Trophoblast cell (in vitro differentiated cells and primary cell): ENCODE measurements at regions not wholly inside any gene's neighbourhood (a gene's known extent, or its start where the extent isn't known, plus 50 kb on each side); places are given as distances from the start of the nearest gene placed in this dataset.
A peak's percentile ranks its signal among the peaks of the same experiment; 100 is the strongest.

Experiments used
- DNase-seq, 2 donors: peaks; one replicate each; pipeline ENCODE4 v3.0.0-alpha.2; 2016
- H2AFZ ChIP-seq: 2 replicates; pipeline ENCODE4 v1.6.1; 2013; ENCODE audit warnings: low read length, moderate library complexity, mild to moderate bottlenecking; ENCODE audit not compliant: insufficient read depth, poor library complexity
- H2AK5ac ChIP-seq: 2 replicates; pipeline ENCODE4 v1.6.1; 2013; ENCODE audit warnings: mild to moderate bottlenecking, low read length
- H2BK120ac ChIP-seq: 2 replicates; pipeline ENCODE4 v1.6.1; 2013; ENCODE audit warnings: low read length, mild to moderate bottlenecking, moderate library complexity; ENCODE audit not compliant: insufficient read depth, poor library complexity
- H2BK12ac ChIP-seq: 2 replicates; pipeline ENCODE4 v1.6.1; 2013; ENCODE audit warnings: mild to moderate bottlenecking, low read length, moderate library complexity
- H2BK5ac ChIP-seq: 2 replicates; pipeline ENCODE4 v1.6.1; 2013; ENCODE audit warnings: low read length, low read depth, moderate library complexity, mild to moderate bottlenecking; ENCODE audit not compliant: poor library complexity
- H3K14ac ChIP-seq: 2 replicates; pipeline ENCODE4 v1.6.1; 2013; ENCODE audit warnings: mild to moderate bottlenecking, low read length
- H3K18ac ChIP-seq: 2 replicates; pipeline ENCODE4 v1.6.1; 2013; ENCODE audit warnings: mild to moderate bottlenecking, low read length
- H3K23ac ChIP-seq: 2 replicates; pipeline ENCODE4 v1.6.1; 2013; ENCODE audit warnings: low read length
- H3K27ac ChIP-seq: 2 replicates; pipeline ENCODE4 v1.5.1; 2013; ENCODE audit warnings: low read depth, mild to moderate bottlenecking, inconsistent platforms, low read length, moderate library complexity
- H3K27me3 ChIP-seq: 2 replicates; pipeline ENCODE4 v1.6.1; 2013; ENCODE audit warnings: inconsistent platforms, mild to moderate bottlenecking, low read length, moderate library complexity; ENCODE audit not compliant: insufficient read depth
- H3K36me3 ChIP-seq, 2 experiments: 1 replicate in 1 of 2; 2 replicates in 1 of 2; pipeline ENCODE4 v1.6.1; 2013; ENCODE audit warnings: low read length in 2 of 2, mild to moderate bottlenecking in 2 of 2, moderate library complexity in 1 of 2; ENCODE audit not compliant: insufficient read depth in 2 of 2, control insufficient read depth in 1 of 2
- H3K4ac ChIP-seq: 2 replicates; pipeline ENCODE4 v1.6.1; 2013; ENCODE audit warnings: low read depth, mild to moderate bottlenecking, low read length, moderate library complexity
- H3K4me1 ChIP-seq, 2 experiments: 1 replicate in 1 of 2; 2 replicates in 1 of 2; pipeline ENCODE4 v1.6.1; 2013; ENCODE audit warnings: low read length in 2 of 2, mild to moderate bottlenecking in 2 of 2, moderate library complexity in 1 of 2; ENCODE audit not compliant: insufficient read depth in 2 of 2, control insufficient read depth in 1 of 2
- H3K4me2 ChIP-seq: 2 replicates; pipeline ENCODE4 v1.6.1; 2013; ENCODE audit warnings: inconsistent platforms, mild to moderate bottlenecking, low read length, moderate library complexity
- H3K4me3 ChIP-seq: 2 replicates; pipeline ENCODE4 v1.5.1; 2013; ENCODE audit warnings: mild to moderate bottlenecking, low read depth, low read length, inconsistent platforms
- H3K79me1 ChIP-seq: one replicate; pipeline ENCODE4 v1.6.1; 2013; ENCODE audit warnings: low read length
- H3K79me2 ChIP-seq: 2 replicates; pipeline ENCODE4 v1.6.1; 2013; ENCODE audit warnings: low read length, mild to moderate bottlenecking; ENCODE audit not compliant: control insufficient read depth, insufficient read depth, poor library complexity
- H3K9ac ChIP-seq: 2 replicates; pipeline ENCODE4 v1.6.1; 2013; ENCODE audit warnings: mild to moderate bottlenecking, low read length
- H3K9me3 ChIP-seq: 2 replicates; pipeline ENCODE4 v1.6.1; 2013; ENCODE audit warnings: low read depth, mild to moderate bottlenecking, control low read depth, inconsistent platforms, low read length; ENCODE audit not compliant: insufficient read depth
- H4K12ac ChIP-seq: 2 replicates; pipeline ENCODE4 v1.6.1; 2013; ENCODE audit warnings: low read depth, mild to moderate bottlenecking, low read length, moderate library complexity
- H4K8ac ChIP-seq: 2 replicates; pipeline ENCODE4 v1.6.1; 2013; ENCODE audit warnings: low read depth, mild to moderate bottlenecking, low read length, moderate library complexity
- H4K91ac ChIP-seq: one replicate; pipeline ENCODE4 v1.6.1; 2013; ENCODE audit warnings: low read depth, mild to moderate bottlenecking, low read length, moderate library complexity
- WGBS: extraction: QIAGEN DNeasy Blood & Tissue Kit; methylation state at CpG from one replicate; pipeline ENCODE4 v1.1.7; 2013; ENCODE audit warnings: missing lambda C conversion rate; ENCODE audit not compliant: insufficient read length, insufficient coverage; ENCODE audit errors: extremely low coverage; 5-methylcytosine and 5-hydroxymethylcytosine counted together

- Histone ChIP-seq H3K79me2 (no peaks in the 10 kb centered on the region), H2BK12ac (no peak overlapping the region), H3K4me3 (no peak overlapping the region), H4K91ac (no peak overlapping the region), H3K4ac (no peak overlapping the region), H2AK5ac (no peak overlapping the region), H2BK120ac (no peak overlapping the region), H3K79me1 (no peaks in the 10 kb centered on the region), H3K9me3 (peaks cover 3% of the 10 kb centered on the region), H4K8ac (no peak overlapping the region), H4K12ac (no peak overlapping the region), H3K4me2 (no peak overlapping the region), H3K14ac (no peak overlapping the region), H3K36me3 (peaks cover 0 to 3% of the 10 kb centered on the region in 2 experiments), H3K23ac (no peak overlapping the region), H3K27ac (no peak overlapping the region), H2BK5ac (no peak overlapping the region), H2AFZ (no peak overlapping the region), H3K4me1 (no peaks in the 10 kb centered on the region), H3K9ac (no peak overlapping the region), H3K18ac (no peak overlapping the region), H3K27me3 (no peaks in the 10 kb centered on the region)
- no CpG with 5 or more reads among the region's 1 CpG for WGBS
- DNase-seq, result no peak
Observed at GRCh38 chr4:135191596-135191995, 990.0 kb upstream of the PABPC4L start.

- Histone ChIP-seq H3K14ac (no peak overlapping the region), H4K8ac (no peak overlapping the region)
- no CpG with 5 or more reads among the region's 3 CpGs for WGBS
Observed at GRCh38 chr4:135186002-135186401, 984.4 kb upstream of the PABPC4L start.

GRCh38 chr4:135185256-135185655 lies 983.7 kb upstream of the PABPC4L start:
- no peaks in the 10 kb centered on the region for H3K36me3 ChIP-seq
- no peak overlapping the region for H3K4me2 ChIP-seq
- no peaks in the 10 kb centered on the region for H3K27me3 ChIP-seq
- H3K27ac ChIP-seq, result no peak overlapping the region
- no peaks in the 10 kb centered on the region for H3K79me1 ChIP-seq
- no peak overlapping the region for H3K14ac ChIP-seq
- no peak overlapping the region for H3K4ac ChIP-seq
- no peak for DNase-seq
- peaks cover 3% of the 10 kb centered on the region in 2 experiments for H3K4me1 ChIP-seq
- H2BK12ac ChIP-seq, result no peak overlapping the region
- H2BK5ac ChIP-seq, result no peak overlapping the region
- no peak overlapping the region for H4K8ac ChIP-seq
- no peak overlapping the region for H2BK120ac ChIP-seq
- WGBS, result no CpG with 5 or more reads among the region's 4 CpGs
- no peak overlapping the region for H4K12ac ChIP-seq
- H3K9me3 ChIP-seq, result peaks cover 2% of the 10 kb centered on the region
- H4K91ac ChIP-seq, result no peak overlapping the region
- no peaks in the 10 kb centered on the region for H3K79me2 ChIP-seq
- no peak overlapping the region for H2AFZ ChIP-seq
- no peak overlapping the region for H3K4me3 ChIP-seq
- no peak overlapping the region for H3K23ac ChIP-seq
- H3K9ac ChIP-seq, result no peak overlapping the region
- no peak overlapping the region for H2AK5ac ChIP-seq
- H3K18ac ChIP-seq, result no peak overlapping the region

More at GRCh38 chr4:135186002-135186401, 984.4 kb upstream of the PABPC4L start:
- H3K27me3 ChIP-seq, result no peaks in the 10 kb centered on the region
- no peak overlapping the region for H2AK5ac ChIP-seq
- no peak for DNase-seq
- H3K18ac ChIP-seq, result no peak overlapping the region
- H2BK5ac ChIP-seq, result no peak overlapping the region
- H3K4me3 ChIP-seq, result no peak overlapping the region
- H3K4ac ChIP-seq, result no peak overlapping the region
- H3K79me1 ChIP-seq, result no peaks in the 10 kb centered on the region
- H3K9ac ChIP-seq, result no peak overlapping the region
- H3K27ac ChIP-seq, result no peak overlapping the region
- no peak overlapping the region for H2BK12ac ChIP-seq
- H3K79me2 ChIP-seq, result no peaks in the 10 kb centered on the region
- H3K23ac ChIP-seq, result no peak overlapping the region
- no peak overlapping the region for H2AFZ ChIP-seq
- H3K9me3 ChIP-seq, result peaks cover 2% of the 10 kb centered on the region
- peaks cover 3% of the 10 kb centered on the region in 2 experiments for H3K4me1 ChIP-seq
- no peaks in the 10 kb centered on the region for H3K36me3 ChIP-seq
- no peak overlapping the region for H4K91ac ChIP-seq
- no peak overlapping the region for H3K4me2 ChIP-seq
- H2BK120ac ChIP-seq, result no peak overlapping the region
- no peak overlapping the region for H4K12ac ChIP-seq

GRCh38 chr4:135184715-135185114 lies 983.1 kb upstream of the PABPC4L start:
- Histone ChIP-seq H2BK12ac (no peak overlapping the region), H3K4me3 (no peak overlapping the region), H3K79me2 (no peaks in the 10 kb centered on the region), H3K23ac (no peak overlapping the region), H3K27me3 (no peaks in the 10 kb centered on the region), H3K27ac (no peak overlapping the region), H4K12ac (no peak overlapping the region), H3K36me3 (no peaks in the 10 kb centered on the region), H2BK5ac (peak overlapping the region; percentile 52), H3K79me1 (no peaks in the 10 kb centered on the region), H3K18ac (no peak overlapping the region), H3K4ac (no peak overlapping the region), H3K4me2 (no peak overlapping the region), H2BK120ac (no peak overlapping the region), H4K8ac (no peak overlapping the region), H2AFZ (no peak overlapping the region), H3K4me1 (peaks cover 3% of the 10 kb centered on the region in 2 experiments), H3K9me3 (peaks cover 2% of the 10 kb centered on the region), H3K9ac (no peak overlapping the region), H4K91ac (no peak overlapping the region), H3K14ac (no peak overlapping the region), H2AK5ac (no peak overlapping the region)
- DNase-seq, result no peak
- no CpG with 5 or more reads among the region's 6 CpGs for WGBS
